Body of pancreas (tissue), 4 donors: ENCODE measurements at regions not wholly inside any gene's neighbourhood (a gene's known extent, or its start where the extent isn't known, plus 50 kb on each side); places are given as distances from the start of the nearest gene placed in this dataset.

Source experiments
- ATAC-seq: fragments of 150-250 bp; one replicate; pipeline ENCODE4 v1.9.1; 2016
- DNase-seq, 4 donors: peaks; one replicate each; pipeline ENCODE4 v3.0.0-alpha.2; 2019
- H3K27ac ChIP-seq, 4 donors: fragments of 200-600 bp; sonication (generic); 1 replicate in 3 of 4; 2 replicates in 1 of 4; pipeline versions ENCODE4 v1.5.1 to v1.6.1; 2016 to 2019; ENCODE audit warnings: mild to moderate bottlenecking in 1 of 4, mixed read lengths in 1 of 4, moderate library complexity in 1 of 4
- H3K27me3 ChIP-seq, 2 donors: fragments of 200-600 bp; sonication (generic); one replicate each; pipeline ENCODE4 v1.6.0; 2016; ENCODE audit warnings: mild to moderate bottlenecking in 1 of 2
- H3K36me3 ChIP-seq, 2 donors: fragments of 200-600 bp; sonication (generic); replicated peaks in 1 of 2; 2 replicates each; pipeline ENCODE4 v1.5.1; 2016; ENCODE audit warnings: low read depth in 2 of 2; ENCODE audit not compliant: insufficient read depth in 1 of 2
- H3K4me1 ChIP-seq: fragments of 200-600 bp; sonication (generic); one replicate; pipeline ENCODE4 v1.6.0; 2016
- H3K4me3 ChIP-seq, 2 donors: fragments of 200-600 bp; sonication (generic); 1 replicate in 1 of 2; 2 replicates in 1 of 2; pipeline ENCODE4 v1.5.1; 2016 to 2019
- H3K9me3 ChIP-seq, 3 donors: fragments of 200-600 bp; sonication (generic); 1 replicate in 2 of 3; 2 replicates in 1 of 3; pipeline ENCODE4 v1.5.1; 2016
- POLR2A ChIP-seq, 3 donors: fragments of 450-650 bp; IDR thresholded peaks; one replicate each; pipeline ENCODE4 v1.6.1; 2016; ENCODE audit warnings: antibody characterized with exemption in 3 of 3, mild to moderate bottlenecking in 2 of 3
- WGBS, 2 donors: methylation state at CpG; one replicate each; pipeline ENCODE4 v1.1.5; 2017; 5-methylcytosine and 5-hydroxymethylcytosine counted together
- intact Hi-C: fragments of 100-400 bp; cut with DNase I; formaldehyde crosslinking; loops from one replicate; pipeline ENCODE4 v1.15.1; 2023
- TF ChIP-seq, protein P1 (sequence below), 7 experiments: fragments of 450-650 bp in 4 of 7; fragments of 200-600 bp in 3 of 7; sonication (generic) in 3 of 7; IDR thresholded peaks; one replicate each; pipeline ENCODE4 v1.5.1; 2016 to 2019; ENCODE audit warnings: antibody characterized with exemption in 7 of 7

DNA sequence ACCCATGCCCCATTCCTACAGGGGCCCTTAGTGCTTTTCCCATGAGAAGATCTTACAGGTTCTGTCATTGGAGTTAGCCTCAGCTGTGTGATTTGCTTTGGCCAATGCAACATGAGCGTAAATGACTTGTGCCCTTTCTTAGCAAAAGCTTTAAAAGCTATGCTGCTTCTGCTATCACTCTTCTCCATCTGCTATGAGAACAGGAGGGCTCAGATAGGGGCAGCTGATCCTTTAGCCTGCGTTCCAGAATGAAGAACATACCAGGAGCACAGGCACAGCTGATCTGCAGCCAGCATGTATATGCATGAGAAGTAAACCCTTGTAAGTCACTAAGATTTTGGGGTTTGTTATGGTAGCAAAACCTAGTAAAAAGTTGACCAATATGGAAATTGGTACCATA is 218.2 kb downstream of the SH2D4B start:
- Histone ChIP-seq H3K36me3 (no peaks in the 10 kb centered on the region), H3K27me3 (no peaks in the 10 kb centered on the region), H3K9me3 (no peaks in the 10 kb centered on the region), H3K4me1 (no peaks in the 10 kb centered on the region), H3K27ac (no peak overlapping the region), H3K4me3 (no peak overlapping the region)
- TF ChIP-seq, protein P1, sequence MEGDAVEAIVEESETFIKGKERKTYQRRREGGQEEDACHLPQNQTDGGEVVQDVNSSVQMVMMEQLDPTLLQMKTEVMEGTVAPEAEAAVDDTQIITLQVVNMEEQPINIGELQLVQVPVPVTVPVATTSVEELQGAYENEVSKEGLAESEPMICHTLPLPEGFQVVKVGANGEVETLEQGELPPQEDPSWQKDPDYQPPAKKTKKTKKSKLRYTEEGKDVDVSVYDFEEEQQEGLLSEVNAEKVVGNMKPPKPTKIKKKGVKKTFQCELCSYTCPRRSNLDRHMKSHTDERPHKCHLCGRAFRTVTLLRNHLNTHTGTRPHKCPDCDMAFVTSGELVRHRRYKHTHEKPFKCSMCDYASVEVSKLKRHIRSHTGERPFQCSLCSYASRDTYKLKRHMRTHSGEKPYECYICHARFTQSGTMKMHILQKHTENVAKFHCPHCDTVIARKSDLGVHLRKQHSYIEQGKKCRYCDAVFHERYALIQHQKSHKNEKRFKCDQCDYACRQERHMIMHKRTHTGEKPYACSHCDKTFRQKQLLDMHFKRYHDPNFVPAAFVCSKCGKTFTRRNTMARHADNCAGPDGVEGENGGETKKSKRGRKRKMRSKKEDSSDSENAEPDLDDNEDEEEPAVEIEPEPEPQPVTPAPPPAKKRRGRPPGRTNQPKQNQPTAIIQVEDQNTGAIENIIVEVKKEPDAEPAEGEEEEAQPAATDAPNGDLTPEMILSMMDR (IDR thresholded peaks at IDR 0.05) = no peak
- TF ChIP-seq POLR2A (IDR thresholded peaks at IDR 0.05) = no peak
- intact Hi-C loops = no loop called here
- DNase-seq (no peak), ATAC-seq (no peak)
- 60 to 75% methylated on average over 2 of the region's 2 CpGs for WGBS, 2 donors

DNA sequence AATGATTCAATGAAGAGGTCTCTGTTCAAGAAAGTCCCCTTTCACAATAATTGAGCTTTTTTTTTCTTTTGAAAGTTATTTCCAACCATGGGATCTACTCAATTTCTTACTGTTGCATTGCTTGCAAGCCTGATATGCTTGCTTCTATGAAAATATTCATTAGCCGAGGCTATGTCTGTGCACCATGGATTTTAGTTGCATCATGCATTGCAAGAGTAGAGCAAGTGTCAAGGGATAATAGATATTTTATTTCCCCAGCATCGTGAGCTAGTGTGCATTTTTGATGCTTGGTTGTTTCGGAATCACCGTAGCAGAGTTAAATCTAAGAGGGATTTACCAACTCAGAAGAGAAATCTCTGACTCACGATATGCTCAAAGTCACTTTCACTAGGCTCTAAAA is 222.0 kb downstream of the SH2D4B start:
- intact Hi-C loops = no loop called here
- ATAC-seq = no peak
- H3K4me3 ChIP-seq = no peak overlapping the region
- TF ChIP-seq POLR2A (IDR thresholded peaks at IDR 0.05) = no peak
- TF ChIP-seq, protein P1 (IDR thresholded peaks at IDR 0.05) = no peak
- H3K27me3 ChIP-seq = no peaks in the 10 kb centered on the region
- no peaks in the 10 kb centered on the region for H3K9me3 ChIP-seq
- H3K4me1 ChIP-seq = no peaks in the 10 kb centered on the region
- DNase-seq = no peak
- no peaks in the 10 kb centered on the region for H3K36me3 ChIP-seq
- WGBS, 2 donors = 69 to 75% methylated on average over 5 of the region's 5 CpGs
- no peak overlapping the region for H3K27ac ChIP-seq

DNA sequence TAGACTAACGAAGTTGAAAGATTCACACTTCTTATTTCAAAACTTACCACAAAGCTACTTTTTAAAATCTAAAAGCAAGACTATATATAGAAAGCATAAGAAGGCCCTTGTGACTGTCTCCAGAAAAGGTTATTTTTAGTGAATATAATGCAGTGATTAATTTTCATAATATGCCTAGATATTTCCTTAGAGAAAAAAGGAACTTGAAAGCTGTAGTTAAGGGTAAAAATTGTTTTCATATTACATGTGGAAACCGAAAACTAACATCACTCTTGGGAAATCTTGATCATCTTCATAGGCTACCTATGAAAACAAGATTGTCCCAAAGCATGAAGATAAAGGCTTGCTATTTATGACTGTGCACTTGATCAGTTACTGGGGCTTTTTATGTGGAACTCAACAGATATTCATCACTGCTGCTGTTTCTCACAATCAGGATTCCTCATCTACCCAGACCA is 223.2 kb downstream of the SH2D4B start:
- Histone ChIP-seq H3K9me3 (no peaks in the 10 kb centered on the region), H3K4me1 (no peaks in the 10 kb centered on the region), H3K27me3 (no peaks in the 10 kb centered on the region), H3K4me3 (no peak overlapping the region), H3K27ac (no peak overlapping the region), H3K36me3 (no peaks in the 10 kb centered on the region)
- 48 to 64% methylated on average over 2 of the region's 2 CpGs for WGBS, 2 donors
- intact Hi-C loops = no loop called here
- ATAC-seq = no peak
- no peak for DNase-seq
- no peak for TF ChIP-seq POLR2A (IDR thresholded peaks at IDR 0.05)
- TF ChIP-seq, protein P1 (IDR thresholded peaks at IDR 0.05) = no peak

DNA sequence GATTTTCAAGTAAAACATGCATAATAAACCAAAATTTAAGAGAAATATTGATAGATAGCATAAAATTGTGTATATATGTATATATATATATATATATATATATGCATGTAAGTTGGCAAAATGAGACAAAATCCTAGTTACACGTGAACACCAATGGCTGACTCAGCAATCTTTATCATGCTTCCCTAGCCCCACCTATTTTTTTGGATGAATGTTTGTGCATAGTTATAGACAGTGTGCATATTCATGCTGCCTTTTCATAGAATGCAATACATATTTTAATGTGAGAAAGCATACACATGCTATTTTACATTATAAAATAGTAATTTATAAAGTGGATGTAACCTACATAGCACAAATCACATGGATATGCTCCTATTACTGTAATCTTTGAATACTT is 230.3 kb downstream of the SH2D4B start:
- Histone ChIP-seq H3K4me1 (no peaks in the 10 kb centered on the region), H3K36me3 (no peaks in the 10 kb centered on the region), H3K27ac (no peak overlapping the region), H3K27me3 (no peaks in the 10 kb centered on the region), H3K9me3 (no peaks in the 10 kb centered on the region), H3K4me3 (no peak overlapping the region)
- no peak for ATAC-seq
- DNase-seq = no peak
- 21 to 35% methylated on average over 1 of the region's 1 CpG for WGBS, 2 donors
- TF ChIP-seq, protein P1 (IDR thresholded peaks at IDR 0.05) = no peak
- TF ChIP-seq POLR2A (IDR thresholded peaks at IDR 0.05) = no peak
- intact Hi-C loops = no loop called here

DNA sequence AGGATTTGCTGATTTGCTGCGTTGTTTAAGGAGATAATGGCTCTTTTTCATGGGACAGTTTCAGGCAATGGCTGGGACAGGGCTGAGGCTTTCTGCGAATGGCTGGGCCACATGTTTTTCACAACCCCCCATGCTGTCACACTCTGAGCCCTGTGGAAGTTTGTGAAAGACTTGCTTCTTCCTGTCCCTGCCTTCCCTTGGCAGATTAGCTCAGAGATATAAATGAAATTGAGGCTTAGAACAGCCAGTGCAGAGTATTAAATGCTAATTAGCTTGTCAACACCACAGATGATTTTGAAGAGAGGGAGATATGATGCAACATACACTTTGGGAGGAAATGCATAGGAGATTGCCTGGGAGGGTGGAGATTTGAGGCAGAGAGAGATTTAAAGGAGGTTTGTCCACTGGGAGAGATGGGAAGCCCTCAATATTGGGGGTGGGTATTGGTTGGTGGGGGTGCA is 232.0 kb downstream of the SH2D4B start:
- Histone ChIP-seq H3K27ac (no peak overlapping the region), H3K36me3 (no peaks in the 10 kb centered on the region), H3K4me3 (no peak overlapping the region), H3K9me3 (no peaks in the 10 kb centered on the region), H3K4me1 (no peaks in the 10 kb centered on the region), H3K27me3 (no peaks in the 10 kb centered on the region)
- no peak for TF ChIP-seq POLR2A (IDR thresholded peaks at IDR 0.05)
- TF ChIP-seq, protein P1 (IDR thresholded peaks at IDR 0.05) = no peak
- WGBS, 2 donors = 27 to 34% methylated on average over 2 of the region's 2 CpGs
- intact Hi-C loops = no loop called here
- DNase-seq (no peak), ATAC-seq (no peak)
